Upper lobe of left lung (tissue), 6 donors: ENCODE measurements at regions not wholly inside any gene's neighbourhood (a gene's known extent, or its start where the extent isn't known, plus 50 kb on each side); places are given as distances from the start of the nearest gene placed in this dataset.
A peak's percentile ranks its signal among the peaks of the same experiment; 100 is the strongest.
"Not testable (repeated sequence)": the region's sequence is repeated elsewhere in the genome, so short reads cannot be mapped to it uniquely, and the experiment has no call there.

Source experiments
- ATAC-seq, 2 donors: fragments of 200-7000 bp; cut with Tn5 transposase; one replicate each; pipeline ENCODE4 v1.9.1; 2022; ENCODE audit warnings: mild to moderate bottlenecking in 2 of 2, moderate library complexity in 2 of 2; ENCODE audit not compliant: low FRiP score in 2 of 2
- DNase-seq, 2 donors: peaks; one replicate each; pipeline ENCODE4 v3.0.0-alpha.2; 2019 to 2020
- H3K27ac ChIP-seq, 4 donors: fragments of 200-600 bp; sonication (generic); one replicate each; pipeline ENCODE4 v1.5.1; 2016 to 2019
- H3K27me3 ChIP-seq, 4 donors: fragments of 200-600 bp; sonication (generic); one replicate each; pipeline ENCODE4 v1.5.1; 2017 to 2019
- H3K36me3 ChIP-seq, 4 donors: fragments of 200-600 bp; sonication (generic); one replicate each; pipeline ENCODE4 v1.5.1; 2016 to 2019
- H3K4me1 ChIP-seq, 4 donors: fragments of 200-600 bp; sonication (generic); one replicate each; pipeline ENCODE4 v1.5.1; 2018 to 2019
- H3K4me3 ChIP-seq, 4 donors: fragments of 200-600 bp; sonication (generic); one replicate each; pipeline ENCODE4 v1.5.1; 2017 to 2019; ENCODE audit warnings: mild to moderate bottlenecking in 2 of 4, moderate library complexity in 1 of 4
- H3K9me3 ChIP-seq, 4 donors: fragments of 200-600 bp; sonication (generic); one replicate each; pipeline ENCODE4 v1.5.1; 2018 to 2019
- EP300 ChIP-seq, 4 donors: sonication (generic); formaldehyde crosslinking; IDR thresholded peaks; one replicate each; pipeline ENCODE4 v1.5.1; 2017; ENCODE audit warnings: antibody characterized with exemption in 4 of 4, control low read depth in 2 of 4
- POLR2A ChIP-seq, 4 donors: fragments of 450-650 bp; IDR thresholded peaks; one replicate each; pipeline ENCODE4 v1.5.1; 2016 to 2017; ENCODE audit warnings: antibody characterized with exemption in 4 of 4, mild to moderate bottlenecking in 2 of 4
- POLR2AphosphoS5 ChIP-seq, 2 donors: sonication (generic); formaldehyde crosslinking; IDR thresholded peaks; one replicate each; pipeline ENCODE4 v1.5.1; 2017; ENCODE audit warnings: antibody characterized with exemption in 2 of 2
- WGBS, 2 donors: methylation state at CpG; one replicate each; pipeline ENCODE4 v1.1.5; 2017 to 2018; 5-methylcytosine and 5-hydroxymethylcytosine counted together
- TF ChIP-seq, protein P1 (sequence below), 6 experiments: fragments of 450-650 bp in 4 of 6; fragments of 200-600 bp in 2 of 6; sonication (generic) in 2 of 6; IDR thresholded peaks; one replicate each; pipeline ENCODE4 v1.5.1; 2016 to 2019; ENCODE audit warnings: antibody characterized with exemption in 6 of 6
- donor health status: DM: no; HTN: no; CAD: no; lungs with moderate emphysema.
- donor health status: DM: no; HTN: yes; CAD: no; lungs with severe emphysema.

DNA sequence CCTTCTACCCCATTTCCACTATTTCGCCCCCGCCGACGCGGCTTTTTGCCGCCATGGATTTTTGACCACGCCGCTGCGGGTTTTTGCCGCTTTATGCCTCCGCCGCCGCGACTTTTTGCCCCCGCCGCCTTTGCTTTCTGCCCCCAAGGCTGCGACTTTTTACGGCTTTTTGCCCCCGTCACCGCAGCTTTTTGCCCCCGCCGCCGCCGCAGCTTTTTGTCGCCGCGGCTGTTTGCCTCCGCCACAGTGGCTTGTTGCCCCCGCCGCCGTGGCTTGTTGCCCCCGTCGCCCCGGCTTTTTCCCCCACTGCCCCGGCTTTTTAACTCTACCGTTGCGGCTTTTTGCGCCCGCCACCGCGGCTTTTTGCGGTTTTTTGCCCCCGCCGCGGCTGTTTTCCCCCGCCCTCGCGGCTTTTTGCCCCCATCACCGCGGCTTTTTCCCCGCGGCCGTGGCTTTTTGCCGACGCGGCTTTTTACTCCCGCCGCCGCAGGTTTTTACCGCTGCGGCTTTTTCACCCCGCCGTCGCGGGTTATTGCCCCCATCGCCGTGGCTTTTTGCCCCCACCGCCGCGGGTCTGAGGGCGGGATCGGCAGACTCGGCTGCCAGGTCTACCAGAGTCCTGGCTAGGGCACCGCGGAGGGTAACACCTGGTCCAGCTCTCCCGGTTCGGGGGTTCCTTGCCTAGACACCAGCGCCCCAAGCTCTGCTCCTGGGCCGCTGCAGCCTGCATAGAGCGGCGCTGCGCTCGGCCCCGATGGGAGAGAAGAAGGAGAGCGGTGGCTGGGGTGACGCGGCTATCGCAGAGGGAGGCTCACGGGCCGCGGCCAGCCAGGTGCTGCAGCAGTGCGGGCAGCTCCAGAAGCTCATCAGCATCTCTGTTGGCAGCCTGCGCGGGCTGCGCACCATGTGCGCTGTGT, 562.7 kb upstream of the WSB1 start:
- no peaks in the 10 kb centered on the region for H3K36me3 ChIP-seq
- H3K4me3 ChIP-seq, result no peak overlapping the region
- H3K27ac ChIP-seq, result no peak overlapping the region
- ATAC-seq, result peak in 1 of 2 donors; percentile 65
- TF ChIP-seq, protein P1, sequence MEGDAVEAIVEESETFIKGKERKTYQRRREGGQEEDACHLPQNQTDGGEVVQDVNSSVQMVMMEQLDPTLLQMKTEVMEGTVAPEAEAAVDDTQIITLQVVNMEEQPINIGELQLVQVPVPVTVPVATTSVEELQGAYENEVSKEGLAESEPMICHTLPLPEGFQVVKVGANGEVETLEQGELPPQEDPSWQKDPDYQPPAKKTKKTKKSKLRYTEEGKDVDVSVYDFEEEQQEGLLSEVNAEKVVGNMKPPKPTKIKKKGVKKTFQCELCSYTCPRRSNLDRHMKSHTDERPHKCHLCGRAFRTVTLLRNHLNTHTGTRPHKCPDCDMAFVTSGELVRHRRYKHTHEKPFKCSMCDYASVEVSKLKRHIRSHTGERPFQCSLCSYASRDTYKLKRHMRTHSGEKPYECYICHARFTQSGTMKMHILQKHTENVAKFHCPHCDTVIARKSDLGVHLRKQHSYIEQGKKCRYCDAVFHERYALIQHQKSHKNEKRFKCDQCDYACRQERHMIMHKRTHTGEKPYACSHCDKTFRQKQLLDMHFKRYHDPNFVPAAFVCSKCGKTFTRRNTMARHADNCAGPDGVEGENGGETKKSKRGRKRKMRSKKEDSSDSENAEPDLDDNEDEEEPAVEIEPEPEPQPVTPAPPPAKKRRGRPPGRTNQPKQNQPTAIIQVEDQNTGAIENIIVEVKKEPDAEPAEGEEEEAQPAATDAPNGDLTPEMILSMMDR (IDR thresholded peaks at IDR 0.05), result no peak
- no peak for TF ChIP-seq POLR2AphosphoS5 (IDR thresholded peaks at IDR 0.05)
- TF ChIP-seq POLR2A (IDR thresholded peaks at IDR 0.05), result no peak
- DNase-seq, result peak in 1 of 2 donors; percentile 77
- peaks cover 0 to 18% (median 9%) of the 10 kb centered on the region in 4 donors for H3K9me3 ChIP-seq
- H3K27me3 ChIP-seq, result no peaks in the 10 kb centered on the region
- no peaks in the 10 kb centered on the region for H3K4me1 ChIP-seq
- 58 to 68% methylated on average over 59 to 71 of the region's 96 CpGs for WGBS, 2 donors

DNA sequence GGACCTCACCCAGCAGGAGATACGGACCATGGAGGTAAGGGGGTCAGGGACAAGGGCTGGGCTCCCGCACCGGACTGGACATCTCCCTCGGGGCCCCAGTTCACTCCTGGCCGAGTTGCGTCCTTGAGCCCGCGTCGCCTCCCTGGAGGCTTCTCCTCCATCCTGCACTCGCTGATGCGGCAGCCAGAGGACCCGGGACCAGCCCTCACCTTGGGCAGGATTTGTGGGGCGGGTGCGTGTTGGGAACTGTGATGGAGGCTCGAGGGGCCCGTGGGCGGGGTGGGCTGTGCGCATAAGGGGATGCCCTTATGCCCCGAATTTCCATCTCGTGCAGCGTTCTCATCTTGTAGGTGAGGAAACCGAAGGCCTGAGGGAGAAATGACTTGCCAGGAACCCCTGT, 562.0 kb upstream of the WSB1 start:
- H3K4me3 ChIP-seq, ATAC-seq, H3K4me1 ChIP-seq, H3K27ac ChIP-seq, H3K27me3 ChIP-seq, H3K36me3 ChIP-seq, DNase-seq: not testable (repeated sequence)
- WGBS, 2 donors, result 71 to 82% methylated on average over 13 to 22 of the region's 22 CpGs
- H3K9me3 ChIP-seq, result peaks cover 0 to 20% (median 9%) of the 10 kb centered on the region in 4 donors

DNA sequence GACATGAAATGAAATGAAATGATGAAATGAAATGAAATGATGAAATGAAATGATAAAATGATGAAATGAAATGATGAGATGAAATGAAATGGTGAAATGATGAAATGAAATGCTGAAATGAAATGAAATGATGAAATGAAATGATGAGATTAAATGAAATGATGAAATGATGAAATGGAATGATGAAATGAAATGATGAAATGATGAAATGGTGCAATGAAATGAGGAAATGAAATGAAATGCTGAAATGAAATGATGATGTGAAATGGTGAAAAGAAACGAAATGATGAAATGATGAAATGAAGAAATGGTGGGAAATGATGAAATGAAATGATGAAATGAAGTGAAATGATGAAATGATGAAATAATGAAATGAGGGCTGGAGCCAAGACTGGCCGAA, 559.1 kb upstream of the WSB1 start:
- H3K4me1 ChIP-seq, ATAC-seq, H3K4me3 ChIP-seq, H3K36me3 ChIP-seq, H3K27me3 ChIP-seq, DNase-seq, H3K27ac ChIP-seq: not testable (repeated sequence)
- peaks cover 0 to 20% (median 9%) of the 10 kb centered on the region in 4 donors for H3K9me3 ChIP-seq
- WGBS, 2 donors, result 32 to 54% methylated on average over 1 of the region's 2 CpGs

DNA sequence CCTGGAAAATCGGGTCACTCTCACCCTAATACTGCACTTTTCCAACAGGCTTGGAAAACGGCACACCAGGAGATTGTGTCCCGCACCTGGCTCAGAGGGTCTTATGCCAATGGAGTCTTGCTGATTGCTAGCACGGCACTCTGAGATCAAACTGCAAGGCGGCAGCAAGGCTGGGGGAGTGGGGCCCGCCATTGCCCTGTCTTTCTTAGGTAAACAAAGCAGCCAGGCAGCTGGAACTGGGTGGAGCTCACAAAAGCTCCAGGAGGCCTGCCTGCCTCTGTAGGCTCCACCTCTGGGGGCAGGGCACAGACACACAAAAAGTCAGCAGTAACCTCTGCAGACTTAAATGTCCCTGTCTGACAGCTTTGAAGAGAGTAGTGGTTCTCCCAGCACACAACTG, 557.9 kb upstream of the WSB1 start:
- DNase-seq, result peak in 1 of 2 donors; percentile 10
- 89% methylated on average over 6 of the region's 6 CpGs; no CpG with 5 or more reads in 1 of the 2 donors for WGBS, 2 donors
- H3K36me3 ChIP-seq, H3K4me3 ChIP-seq, ATAC-seq, H3K27ac ChIP-seq, H3K4me1 ChIP-seq, H3K27me3 ChIP-seq: not testable (repeated sequence)
- peaks cover 0 to 18% (median 9%) of the 10 kb centered on the region in 4 donors for H3K9me3 ChIP-seq

DNA sequence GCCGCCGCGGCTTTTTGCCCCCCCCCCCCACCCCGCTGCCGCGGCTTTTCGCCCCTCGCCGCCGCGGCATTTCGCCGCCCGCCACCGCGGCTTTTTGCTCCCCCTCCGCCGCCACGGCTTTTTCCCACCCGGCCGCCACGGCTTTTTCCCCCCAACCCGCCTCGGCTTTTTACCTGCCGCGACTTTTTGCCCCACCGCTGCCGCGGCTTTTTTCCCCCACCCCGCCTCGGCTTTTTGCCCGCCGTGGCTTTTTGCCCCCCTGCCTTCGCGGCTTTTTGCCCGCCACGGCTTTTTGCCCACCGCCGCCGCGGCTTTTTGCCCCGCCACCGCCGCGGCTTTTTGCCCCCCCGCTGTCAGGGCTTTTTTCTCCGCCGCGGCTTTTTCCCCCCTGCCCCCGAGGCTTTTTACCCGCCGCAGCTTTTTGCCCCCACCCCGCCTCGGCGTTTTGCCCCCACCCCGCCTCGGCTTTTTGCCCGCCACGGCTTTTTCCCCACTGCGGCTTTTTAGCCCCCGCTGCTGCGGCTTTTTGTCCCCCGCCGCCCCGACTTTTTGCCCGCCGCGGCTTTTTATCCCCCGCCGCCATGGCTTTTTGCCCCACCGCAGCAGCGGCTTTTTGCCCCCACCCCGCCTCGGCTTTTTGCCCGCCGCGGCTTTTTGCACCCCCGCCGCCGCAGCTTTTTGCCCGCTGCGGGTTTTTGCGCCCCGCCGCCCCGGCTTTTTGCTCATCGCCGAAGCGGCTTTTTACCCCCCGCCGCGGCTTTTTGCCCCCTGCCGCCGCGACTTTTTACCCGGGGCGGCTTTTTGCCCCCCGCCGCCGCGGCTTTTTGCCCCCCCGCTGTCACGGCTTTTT, 527.8 kb upstream of the WSB1 start:
- H3K27me3 ChIP-seq, result no peaks in the 10 kb centered on the region
- H3K4me1 ChIP-seq, result no peaks in the 10 kb centered on the region
- H3K27ac ChIP-seq, result no peak overlapping the region
- peak in 1 of 2 donors; percentile 51 for DNase-seq
- WGBS, 2 donors, result 46 to 51% methylated on average over 68 to 103 of the region's 103 CpGs
- TF ChIP-seq, protein P1 (IDR thresholded peaks at IDR 0.05), result no peak
- no peak for TF ChIP-seq EP300 (IDR thresholded peaks at IDR 0.05)
- TF ChIP-seq POLR2AphosphoS5 (IDR thresholded peaks at IDR 0.05), result no peak
- no peak for TF ChIP-seq POLR2A (IDR thresholded peaks at IDR 0.05)
- no peak overlapping the region for H3K4me3 ChIP-seq
- ATAC-seq, result no peak
- no peaks in the 10 kb centered on the region for H3K36me3 ChIP-seq
- H3K9me3 ChIP-seq, result peaks cover 0 to 12% (median 2%) of the 10 kb centered on the region in 4 donors

DNA sequence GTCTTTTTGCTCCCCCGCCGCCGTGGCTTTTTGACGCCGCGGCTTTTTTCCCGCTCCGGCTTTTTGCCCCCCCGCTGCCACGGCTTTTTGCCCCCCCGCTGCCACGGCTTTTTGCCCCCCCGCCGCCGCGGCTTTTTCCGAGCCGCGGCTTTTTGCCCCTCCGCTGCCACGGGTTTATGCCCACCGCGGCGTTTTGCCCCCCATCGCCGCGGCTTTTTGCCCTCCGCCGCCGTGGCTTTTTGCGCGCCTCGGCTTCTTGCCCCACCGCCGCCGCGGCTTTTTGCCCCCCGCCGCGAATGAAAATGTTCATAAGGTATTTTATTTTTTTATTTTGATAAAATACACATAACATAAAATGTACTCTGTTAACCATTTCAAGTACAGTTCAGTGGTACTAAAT, 527.2 kb upstream of the WSB1 start:
- peaks cover 0 to 12% (median 2%) of the 10 kb centered on the region in 4 donors for H3K9me3 ChIP-seq
- H3K27ac ChIP-seq, result no peak overlapping the region
- DNase-seq (peak in 1 of 2 donors; percentile 44), ATAC-seq (no peak)
- H3K36me3 ChIP-seq, result no peaks in the 10 kb centered on the region
- H3K27me3 ChIP-seq, result no peaks in the 10 kb centered on the region
- H3K4me1 ChIP-seq, result no peaks in the 10 kb centered on the region
- TF ChIP-seq, protein P1 (IDR thresholded peaks at IDR 0.05), result no peak
- TF ChIP-seq POLR2AphosphoS5 (IDR thresholded peaks at IDR 0.05) (no peak), POLR2A (IDR thresholded peaks at IDR 0.05) (no peak), EP300 (IDR thresholded peaks at IDR 0.05) (no peak)
- no peak overlapping the region for H3K4me3 ChIP-seq
- WGBS, 2 donors, result 52 to 70% methylated on average over 13 to 40 of the region's 40 CpGs
